ENCODE measurements at regions not wholly inside any gene's neighbourhood (a gene's known extent, or its start where the extent isn't known, plus 50 kb on each side); places are given as distances from the start of the nearest gene placed in this dataset.

DNA sequence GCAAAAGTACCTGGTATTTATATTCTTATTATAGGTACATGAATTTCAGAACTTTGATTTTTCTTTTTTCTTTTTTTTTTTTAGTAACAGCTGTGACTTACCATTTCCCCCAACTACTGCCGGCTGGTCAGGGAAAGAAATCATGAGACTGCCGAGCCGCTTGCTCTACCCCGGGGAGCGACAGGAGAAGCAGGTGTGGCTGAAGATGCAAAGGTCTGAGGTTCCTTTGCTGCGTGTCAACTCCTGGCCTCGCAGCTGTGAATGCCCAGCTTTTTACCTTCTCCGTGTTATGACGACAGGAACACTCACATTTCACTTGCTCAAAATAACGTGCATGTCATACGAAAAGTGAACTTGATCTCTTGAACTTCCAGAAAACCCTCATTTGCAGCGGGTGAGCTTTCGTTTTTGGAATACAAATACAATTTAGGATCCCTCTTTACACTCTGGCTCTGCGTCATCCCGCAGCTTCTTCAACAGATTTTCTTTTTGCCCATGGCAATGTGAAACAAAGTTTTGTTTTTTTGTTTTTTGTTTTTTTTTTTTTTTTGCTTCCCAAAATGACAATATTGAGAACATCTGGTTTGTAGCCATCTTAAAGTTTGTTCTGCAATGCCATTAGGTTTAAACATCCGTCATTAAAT is 117.9 kb downstream of the EFNB2 start:
- no peak for TF ChIP-seq CTCF (IDR thresholded peaks at IDR 0.05)
- TF ChIP-seq EP300 (IDR thresholded peaks at IDR 0.05) = no peak
- no peak for TF ChIP-seq POLR2AphosphoS5 (IDR thresholded peaks at IDR 0.05)

Data from gastroesophageal sphincter (tissue), 3 donors.